ENCODE measurements at regions not wholly inside any gene's neighbourhood (a gene's known extent, or its start where the extent isn't known, plus 50 kb on each side); places are given as distances from the start of the nearest gene placed in this dataset.

- no peak for ATAC-seq
These were observed 83.5 kb upstream of the HSPA9 start for GRCh38 chr5:138658676-138659075.

GRCh38 chr5:138657360-138657759 is 82.2 kb upstream of the HSPA9 start:
- no peak for TF ChIP-seq POLR2A (IDR thresholded peaks at IDR 0.05)
- no peak for TF ChIP-seq CTCF (IDR thresholded peaks at IDR 0.05)
- DNase-seq, result peak in 4 of 5 donors; percentile 45 to 64 (median 50)
- H3K9me3 ChIP-seq, result no peaks in the 10 kb centered on the region
- H3K36me3 ChIP-seq, result no peaks in the 10 kb centered on the region
- no peak overlapping the region for H3K4me3 ChIP-seq
- intact Hi-C loops (cut with DNase I), result no loop called here
- ATAC-seq, result peak; percentile 73 to 83 (median 75)
- WGBS, 4 donors, result 30 to 53% (median 37%) methylated on average over 4 of the region's 4 CpGs
- peaks cover 0 to 22% (median 4%) of the 10 kb centered on the region in 12 donors for H3K4me1 ChIP-seq
- H3K27ac ChIP-seq, result peak overlapping the region in 7 of 12 donors; percentile 18 to 57 (median 36)
- H3K27me3 ChIP-seq, result peaks cover 0 to 12% (median 0%) of the 10 kb centered on the region in 9 donors

More at GRCh38 chr5:138658676-138659075, 83.5 kb upstream of the HSPA9 start:
- H3K27ac ChIP-seq, result no peak overlapping the region
- intact Hi-C loops (cut with DNase I), result no loop called here
- H3K4me1 ChIP-seq, result peaks cover 0 to 35% (median 4%) of the 10 kb centered on the region in 12 donors
- no peaks in the 10 kb centered on the region for H3K36me3 ChIP-seq
- TF ChIP-seq CTCF (IDR thresholded peaks at IDR 0.05) (no peak), POLR2A (IDR thresholded peaks at IDR 0.05) (no peak)
- DNase-seq, result no peak
- 89 to 94% (median 92%) methylated on average over 6 of the region's 6 CpGs for WGBS, 4 donors
- peaks cover 0 to 5% (median 0%) of the 10 kb centered on the region in 9 donors for H3K27me3 ChIP-seq
- H3K9me3 ChIP-seq, result no peaks in the 10 kb centered on the region
- H3K4me3 ChIP-seq, result no peak overlapping the region

GRCh38 chr5:138656916-138657315 is 81.7 kb upstream of the HSPA9 start:
- TF ChIP-seq CTCF (IDR thresholded peaks at IDR 0.05) (no peak), POLR2A (IDR thresholded peaks at IDR 0.05) (no peak)
- Histone ChIP-seq H3K27me3 (peaks cover 0 to 15% (median 0%) of the 10 kb centered on the region in 9 donors), H3K27ac (peak overlapping the region in 5 of 12 donors; percentile 32 to 57 (median 37)), H3K36me3 (no peaks in the 10 kb centered on the region), H3K4me1 (peaks cover 0 to 18% (median 4%) of the 10 kb centered on the region in 12 donors), H3K4me3 (no peak overlapping the region), H3K9me3 (no peaks in the 10 kb centered on the region)
- ATAC-seq, result no peak
- WGBS, 4 donors, result 68 to 94% (median 71%) methylated on average over 4 of the region's 4 CpGs
- no peak for DNase-seq
- intact Hi-C loops (cut with DNase I), result no loop called here

GRCh38 chr5:138655530-138656190 is 80.5 kb upstream of the HSPA9 start:
- WGBS, 4 donors, result 68 to 78% (median 73%) methylated on average over 6 of the region's 6 CpGs
- Histone ChIP-seq H3K4me3 (no peak overlapping the region), H3K36me3 (no peaks in the 10 kb centered on the region), H3K4me1 (peaks cover 0 to 12% (median 4%) of the 10 kb centered on the region in 12 donors), H3K9me3 (no peaks in the 10 kb centered on the region), H3K27me3 (peaks cover 0 to 21% (median 0%) of the 10 kb centered on the region in 9 donors), H3K27ac (no peak overlapping the region)
- no peak for TF ChIP-seq POLR2A (IDR thresholded peaks at IDR 0.05)
- no peak for TF ChIP-seq CTCF (IDR thresholded peaks at IDR 0.05)
- intact Hi-C loops (cut with DNase I), result no loop called here
- DNase-seq (peak in 4 of 5 donors; percentile 42 to 59 (median 50)), ATAC-seq (peak in 2 of 4 donors; percentile 31 to 51)
